GM12892 (cell line): ENCODE measurements at regions not wholly inside any gene's neighbourhood (a gene's known extent, or its start where the extent isn't known, plus 50 kb on each side); places are given as distances from the start of the nearest gene placed in this dataset.

Source experiments
- DNase-seq: peaks from one replicate; pipeline ENCODE4 v3.0.0; 2011; ENCODE audit not compliant: insufficient read length
- FAIRE-seq: peaks from 2 replicates; lab custom pipeline; 2011; peaks lifted over from hg19 to GRCh38; lab: Jason Lieb, UNC
- POLR2A ChIP-seq: IDR thresholded peaks from 2 replicates; pipeline ENCODE4 v1.6.1; 2011; ENCODE audit warnings: low read depth, low read length, control low read depth
- POLR2AphosphoS5 ChIP-seq: IDR thresholded peaks from 2 replicates; pipeline ENCODE4 v1.6.1; 2011; ENCODE audit warnings: low read depth, low read length, control low read depth
- TAF1 ChIP-seq: IDR thresholded peaks from 2 replicates; pipeline ENCODE4 v1.6.1; 2011; ENCODE audit warnings: low read depth, mild to moderate bottlenecking, control low read depth, low read length, borderline replicate concordance

GRCh38 chr3:190222360-190222759 is 99.9 kb downstream of the CLDN1 start:
- no peak for TF ChIP-seq TAF1
- TF ChIP-seq POLR2A: no peak
- no peak for TF ChIP-seq POLR2AphosphoS5
- FAIRE-seq (no peak), DNase-seq (no peak)

GRCh38 chr3:190220362-190220761 is 99.7 kb upstream of the P3H2 start:
- no peak for TF ChIP-seq POLR2A
- no peak for TF ChIP-seq POLR2AphosphoS5
- TF ChIP-seq TAF1: no peak
- FAIRE-seq (no peak), DNase-seq (no peak)

GRCh38 chr3:190217081-190217480 is 96.4 kb upstream of the P3H2 start:
- TF ChIP-seq POLR2A (no peak), TAF1 (no peak), POLR2AphosphoS5 (no peak)
- FAIRE-seq (no peak), DNase-seq (no peak)

- no peak for TF ChIP-seq TAF1
- TF ChIP-seq POLR2AphosphoS5: no peak
- TF ChIP-seq POLR2A: no peak
- DNase-seq: no peak
- FAIRE-seq: no peak
Measured at GRCh38 chr3:190213727-190214126, 93.0 kb upstream of the P3H2 start.

- DNase-seq: no peak
- peak; percentile 64 for FAIRE-seq
- TF ChIP-seq POLR2AphosphoS5: no peak
- TF ChIP-seq TAF1: no peak
- no peak for TF ChIP-seq POLR2A
Measured at GRCh38 chr3:190210608-190211007, 89.9 kb upstream of the P3H2 start.

- FAIRE-seq (no peak), DNase-seq (no peak)
- TF ChIP-seq TAF1 (no peak), POLR2A (no peak), POLR2AphosphoS5 (no peak)
Measured at GRCh38 chr3:190209533-190209932, 88.8 kb upstream of the P3H2 start.

- TF ChIP-seq POLR2AphosphoS5 (no peak), POLR2A (no peak), TAF1 (no peak)
- no peak for DNase-seq
- FAIRE-seq: peak; percentile 33
Measured at GRCh38 chr3:190208196-190208595, 87.5 kb upstream of the P3H2 start.

GRCh38 chr3:190205739-190206138 is 85.0 kb upstream of the P3H2 start:
- TF ChIP-seq POLR2AphosphoS5: no peak
- no peak for TF ChIP-seq TAF1
- TF ChIP-seq POLR2A: no peak
- DNase-seq (no peak), FAIRE-seq (peak; percentile 76)

GRCh38 chr3:190204200-190204599 is 83.5 kb upstream of the P3H2 start:
- DNase-seq: no peak
- no peak for FAIRE-seq

GRCh38 chr3:190197346-190197763 is 76.7 kb upstream of the P3H2 start:
- DNase-seq (no peak), FAIRE-seq (no peak)
- TF ChIP-seq POLR2AphosphoS5 (no peak), TAF1 (no peak), POLR2A (no peak)

More at GRCh38 chr3:190204200-190204599, 83.5 kb upstream of the P3H2 start:
- no peak for TF ChIP-seq POLR2AphosphoS5
- TF ChIP-seq POLR2A: no peak
- TF ChIP-seq TAF1: no peak

- no peak for FAIRE-seq
- DNase-seq: no peak
- TF ChIP-seq POLR2AphosphoS5: no peak
- TF ChIP-seq TAF1: no peak
- TF ChIP-seq POLR2A: no peak
Measured at GRCh38 chr3:190194506-190194905, 73.8 kb upstream of the P3H2 start.

GRCh38 chr3:190193210-190193609 is 72.5 kb upstream of the P3H2 start:
- DNase-seq: no peak
- TF ChIP-seq TAF1 (no peak), POLR2AphosphoS5 (no peak), POLR2A (no peak)
- no peak for FAIRE-seq

GRCh38 chr3:190192739-190193138 is 72.0 kb upstream of the P3H2 start:
- TF ChIP-seq TAF1 (no peak), POLR2AphosphoS5 (no peak), POLR2A (no peak)
- peak; percentile 5 for FAIRE-seq

More at GRCh38 chr3:190192739-190193138, 72.0 kb upstream of the P3H2 start:
- no peak for DNase-seq
